Stimulated activated CD4-positive, alpha-beta T cell treated with anti-CD3 and anti-CD28 coated beads, Interleukin-1b, Interleukin-23, amount 100 ng/mL, for 24 hours (primary cell): ENCODE measurements at regions not wholly inside any gene's neighbourhood (a gene's known extent, or its start where the extent isn't known, plus 50 kb on each side); places are given as distances from the start of the nearest gene placed in this dataset.
"Not testable (repeated sequence)": the region's sequence is repeated elsewhere in the genome, so short reads cannot be mapped to it uniquely, and the experiment has no call there.

Source experiments
- DNase-seq, 4 experiments: peaks; one replicate each; pipeline ENCODE4 v3.0.0-alpha.2; 2020; ENCODE audit warnings: low read depth in 4 of 4, low spot score in 1 of 4

GRCh38 chr11:95444309-95445241 lies 213.6 kb upstream of the SESN3 start:
- no peak for DNase-seq

- no peak for DNase-seq
Measured at GRCh38 chr11:95443386-95443785, 212.4 kb upstream of the SESN3 start.

- DNase-seq: no peak
Measured at GRCh38 chr11:95442531-95443050, 211.6 kb upstream of the SESN3 start.

DNA sequence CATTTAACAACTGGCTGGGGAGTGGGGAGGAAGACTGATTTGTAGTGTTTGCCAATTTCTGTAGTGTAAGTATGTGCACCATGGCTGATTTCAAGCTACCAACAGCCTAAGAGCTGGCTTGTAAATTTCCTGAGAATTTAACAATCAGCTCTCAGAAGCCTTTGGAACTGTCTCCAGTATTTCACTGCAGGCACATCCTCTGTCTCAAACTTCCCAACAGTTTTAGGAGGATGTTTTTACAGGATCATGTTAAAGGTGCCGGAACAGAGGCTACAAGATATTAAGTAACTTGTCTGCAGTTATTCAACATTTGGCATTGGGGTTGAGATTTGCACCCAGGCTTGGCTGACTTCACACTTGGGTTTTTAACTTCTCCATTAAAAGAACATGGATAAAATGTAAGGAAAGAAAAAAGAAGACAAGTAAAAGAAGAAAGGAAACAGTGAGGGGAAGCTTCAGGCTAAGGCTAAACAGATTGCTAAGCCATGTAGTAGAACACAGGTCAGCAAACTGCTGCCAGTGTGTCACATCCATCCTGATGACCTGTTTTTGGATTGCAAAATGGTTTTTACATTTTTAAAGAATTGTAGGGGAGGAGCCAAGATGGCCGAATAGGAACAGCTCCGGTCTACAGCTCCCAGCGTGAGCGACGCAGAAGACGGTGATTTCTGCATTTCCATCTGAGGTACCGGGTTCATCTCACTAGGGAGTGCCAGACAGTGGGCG lies 204.8 kb upstream of the SESN3 start:
- DNase-seq: no peak

GRCh38 chr11:95435192-95435591 lies 204.2 kb upstream of the SESN3 start:
- no peak for DNase-seq

DNA sequence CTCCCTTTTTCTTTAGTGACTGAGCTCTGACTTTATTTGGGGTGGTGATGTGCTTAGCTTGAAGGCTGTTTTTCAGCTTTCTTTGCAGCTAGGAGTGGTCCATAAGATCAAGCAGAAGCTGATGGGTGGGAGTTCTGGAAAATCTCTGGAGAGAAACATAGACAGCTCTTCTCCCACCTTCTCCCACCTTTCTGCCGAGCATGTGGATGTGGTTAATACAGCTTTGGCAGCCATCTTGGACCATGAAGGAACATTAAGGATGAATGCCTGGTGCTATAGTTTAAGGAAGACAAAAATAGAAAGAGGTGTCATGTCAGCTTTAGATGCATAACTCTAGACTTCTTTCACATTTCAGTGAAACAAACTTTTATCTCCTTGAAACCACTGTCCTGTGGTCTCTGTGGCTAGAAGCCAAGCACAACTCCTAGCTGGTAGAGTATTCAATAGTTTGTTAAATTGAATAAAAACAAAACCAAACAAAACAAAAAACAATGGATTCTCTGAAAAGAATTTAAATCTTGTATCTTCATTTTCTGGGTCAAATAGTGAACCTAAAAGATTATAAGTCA lies 203.6 kb upstream of the SESN3 start:
- no peak for DNase-seq

GRCh38 chr11:95434009-95434408 lies 203.0 kb upstream of the SESN3 start:
- DNase-seq: no peak

DNA sequence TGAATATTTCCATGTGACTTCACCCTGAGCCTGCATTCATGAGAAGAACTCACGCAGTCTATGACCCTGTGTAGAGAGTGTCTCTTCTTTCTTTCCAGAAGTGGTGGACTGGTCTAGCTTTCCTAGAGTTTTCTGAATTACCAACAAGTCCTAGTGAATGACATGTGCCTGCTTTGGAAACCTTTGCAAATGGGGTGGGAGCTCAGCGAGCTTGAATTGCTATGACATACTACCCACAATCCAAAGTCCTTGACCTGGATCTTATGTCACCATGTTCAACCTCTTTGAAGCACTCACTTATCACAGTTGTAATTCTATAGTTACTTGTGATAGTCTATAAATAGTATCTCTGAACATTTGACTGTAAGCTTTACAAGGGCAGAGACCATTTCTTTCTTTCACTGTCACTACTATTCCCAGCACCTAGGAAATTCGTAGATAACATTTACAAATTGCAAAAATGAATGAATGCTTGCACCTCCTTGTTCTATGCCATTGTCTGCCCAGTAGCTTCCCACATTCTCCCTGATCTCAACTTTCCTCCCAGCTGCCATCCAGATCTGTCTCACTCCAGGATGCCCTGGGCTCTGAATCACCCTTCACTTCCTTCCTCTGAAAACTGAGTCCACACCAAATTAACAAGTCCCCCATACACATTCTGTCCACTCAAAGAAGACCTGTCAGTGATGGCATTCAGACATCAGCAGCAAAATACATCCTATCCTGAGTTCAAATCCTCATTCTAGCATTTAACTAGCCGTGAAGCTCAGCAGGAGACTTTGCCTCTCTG lies 201.9 kb upstream of the SESN3 start:
- DNase-seq: no peak

DNA sequence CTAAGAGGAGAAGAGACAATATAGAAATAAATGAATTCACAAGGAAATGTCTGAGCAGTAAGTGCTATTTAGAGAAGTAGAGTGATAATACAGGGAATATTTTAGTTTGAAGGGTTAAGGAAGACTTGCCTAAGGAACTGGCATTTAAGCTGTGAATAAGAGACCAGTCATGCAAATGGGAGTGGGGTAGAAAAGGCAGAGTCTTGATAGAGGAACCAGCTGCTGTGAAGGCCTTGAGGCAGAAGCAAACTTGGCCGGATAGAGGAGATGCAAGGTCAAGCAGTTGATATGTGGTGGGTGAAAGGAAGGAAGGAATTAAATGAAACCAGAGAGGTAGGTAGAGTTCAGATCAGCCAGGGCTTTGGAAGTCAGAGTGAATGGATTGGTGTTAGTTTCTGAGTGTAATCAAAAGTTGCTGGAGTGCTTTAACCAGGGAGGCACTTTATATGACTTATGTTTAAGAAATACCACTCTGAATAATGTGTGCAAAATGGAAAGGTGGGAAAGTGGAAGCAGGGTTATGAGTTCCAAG lies 198.4 kb upstream of the SESN3 start:
- no peak for DNase-seq

DNA sequence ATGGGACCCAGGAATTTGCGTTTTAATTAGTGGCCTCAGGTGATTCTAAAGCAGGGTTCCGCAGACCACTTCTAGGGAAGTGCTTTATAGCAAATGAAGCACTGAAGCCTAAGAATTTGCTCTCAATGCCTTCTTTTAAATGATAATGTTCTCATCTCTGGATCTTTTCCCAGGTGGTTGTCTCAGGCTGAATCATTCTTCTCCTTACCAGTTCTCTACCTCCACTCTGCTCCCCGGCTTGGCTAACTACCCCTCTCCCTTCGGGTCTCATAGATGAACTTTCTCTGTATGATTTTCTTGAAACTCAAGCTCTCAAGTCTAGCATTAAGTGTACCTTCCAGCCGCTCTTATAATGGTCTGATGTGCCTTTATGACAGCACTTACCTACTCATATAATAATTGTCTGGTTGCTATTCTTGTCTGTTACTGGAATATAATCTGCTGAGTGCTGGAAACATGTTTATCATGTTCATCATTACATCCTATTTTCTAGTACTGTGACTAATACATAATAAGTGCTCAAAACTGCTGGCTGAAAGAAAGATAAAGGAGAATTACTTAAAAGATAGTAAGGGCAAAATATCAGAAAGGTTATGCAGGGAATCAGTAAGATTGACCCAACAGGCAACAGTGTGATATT lies 195.9 kb upstream of the SESN3 start:
- no peak for DNase-seq

DNA sequence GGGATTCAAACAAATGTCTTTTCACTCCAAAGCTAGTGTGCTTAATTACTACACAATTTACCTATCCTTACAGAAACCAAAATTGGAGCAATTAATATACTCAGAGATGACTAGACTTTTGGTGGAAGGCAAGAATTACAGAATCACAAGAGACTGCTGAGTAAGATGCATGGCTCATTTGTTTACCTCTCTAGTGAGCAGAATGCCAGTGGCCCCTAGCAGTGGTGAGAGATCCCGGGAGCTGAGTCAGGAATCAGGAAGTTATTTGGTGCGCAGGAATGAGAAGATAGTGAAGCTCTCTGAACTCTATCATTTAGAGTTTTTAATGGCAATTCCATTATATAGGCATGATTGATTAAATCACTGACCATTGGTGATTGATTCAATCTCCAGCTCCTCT lies 188.9 kb upstream of the SESN3 start:
- no peak for DNase-seq

DNA sequence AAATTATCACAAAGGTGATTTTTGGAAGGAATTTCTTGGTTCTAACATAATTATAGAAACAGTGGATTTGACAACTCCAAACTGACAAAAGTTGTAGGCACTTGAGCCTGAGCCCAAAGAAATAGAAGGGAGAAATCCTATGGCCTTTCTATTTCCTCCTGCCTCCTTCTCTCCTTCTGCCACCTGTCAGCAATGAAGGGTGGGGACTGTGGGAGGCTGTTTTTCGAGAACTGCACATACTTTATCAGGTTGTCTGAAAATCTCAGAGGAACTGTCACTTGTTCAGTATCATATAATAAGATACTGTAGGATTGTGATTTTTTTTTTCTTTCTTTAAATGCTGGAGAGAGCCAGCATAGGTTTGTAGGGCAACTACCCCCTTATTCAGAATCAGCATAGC lies 187.9 kb upstream of the SESN3 start:
- DNase-seq: no peak

DNA sequence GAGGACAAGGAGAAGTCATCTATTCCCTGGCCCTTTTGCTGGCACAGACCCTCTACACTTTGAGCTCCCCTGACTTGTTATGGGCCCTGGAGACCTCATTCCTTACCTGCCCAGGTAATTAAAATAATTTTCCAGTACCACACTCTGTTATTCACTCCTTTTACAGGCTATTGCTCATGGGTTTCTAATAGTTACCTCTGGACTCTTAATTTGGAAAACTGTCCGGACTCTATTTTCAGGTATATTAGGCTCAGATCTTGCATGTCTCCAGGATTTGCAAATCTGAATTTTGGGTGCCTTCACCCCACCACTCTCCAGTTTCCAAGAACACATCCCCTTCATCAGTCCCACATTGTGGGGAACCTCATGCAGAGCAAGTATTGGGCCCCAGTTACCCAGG lies 186.8 kb upstream of the SESN3 start:
- DNase-seq: no peak

DNA sequence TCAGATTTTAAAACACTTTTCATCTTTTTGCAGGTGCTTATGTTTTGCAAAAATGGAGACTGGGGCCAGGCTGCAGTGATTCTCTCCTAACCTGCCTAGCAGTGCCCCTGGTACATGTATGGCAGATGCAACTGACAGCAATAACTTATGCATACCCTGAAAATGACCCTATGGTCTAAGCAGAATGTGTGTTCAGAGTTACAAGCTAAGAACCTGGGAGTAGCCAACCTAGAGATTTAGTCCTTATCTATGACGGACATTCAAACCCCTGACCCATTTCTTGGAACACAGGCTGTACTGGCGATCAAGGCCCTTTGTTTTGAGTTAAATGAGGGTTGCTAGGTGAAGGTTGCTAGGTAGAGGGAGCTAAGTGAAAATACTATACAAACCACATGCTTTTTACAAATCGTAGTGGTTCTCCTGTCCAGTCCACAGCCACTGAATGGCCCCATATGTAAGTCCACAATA lies 184.9 kb upstream of the SESN3 start:
- no peak for DNase-seq

- no peak for DNase-seq
Measured at GRCh38 chr11:95414217-95414616, 183.2 kb upstream of the SESN3 start.

- no peak for DNase-seq
Measured at GRCh38 chr11:95413761-95414160, 182.8 kb upstream of the SESN3 start.

DNA sequence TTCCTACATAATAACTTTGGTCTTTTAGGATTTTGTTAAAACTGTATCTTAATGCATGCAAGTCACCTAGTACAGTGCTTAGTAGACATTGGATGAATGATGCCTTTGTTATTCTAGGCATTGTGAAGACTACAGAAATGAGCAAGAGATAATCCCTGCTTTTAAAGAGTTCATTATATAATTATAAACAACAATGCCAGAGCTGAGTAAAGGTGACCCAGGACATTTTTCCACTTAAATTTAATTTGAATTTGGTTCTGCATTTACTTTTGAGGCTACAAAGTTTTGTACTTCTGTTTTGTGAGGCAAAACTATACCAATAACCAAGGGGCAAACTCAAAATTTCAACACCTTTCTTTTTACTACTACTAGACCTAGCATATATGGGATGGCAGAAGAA lies 182.0 kb upstream of the SESN3 start:
- DNase-seq: no peak

- no peak for DNase-seq
Measured at GRCh38 chr11:95412074-95412473, 181.1 kb upstream of the SESN3 start.

DNA sequence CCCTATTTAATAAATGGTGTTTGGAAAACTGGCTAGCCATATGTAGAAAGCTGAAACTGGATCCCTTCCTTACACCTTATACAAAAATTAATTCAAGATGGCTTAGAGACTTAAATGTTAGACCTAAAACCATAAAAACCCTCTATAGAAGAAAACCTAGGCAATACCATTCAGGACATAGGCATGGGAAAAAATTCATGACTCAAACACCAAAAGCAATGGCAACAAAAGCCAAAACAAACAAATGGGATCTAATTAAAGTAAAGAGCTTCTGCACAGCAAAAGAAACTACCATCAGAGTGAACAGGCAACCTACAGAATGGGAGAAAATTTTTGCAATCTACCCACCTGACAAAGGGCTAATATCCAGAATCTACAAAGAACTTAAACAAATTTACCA lies 179.7 kb upstream of the SESN3 start:
- DNase-seq: not testable (repeated sequence)

DNA sequence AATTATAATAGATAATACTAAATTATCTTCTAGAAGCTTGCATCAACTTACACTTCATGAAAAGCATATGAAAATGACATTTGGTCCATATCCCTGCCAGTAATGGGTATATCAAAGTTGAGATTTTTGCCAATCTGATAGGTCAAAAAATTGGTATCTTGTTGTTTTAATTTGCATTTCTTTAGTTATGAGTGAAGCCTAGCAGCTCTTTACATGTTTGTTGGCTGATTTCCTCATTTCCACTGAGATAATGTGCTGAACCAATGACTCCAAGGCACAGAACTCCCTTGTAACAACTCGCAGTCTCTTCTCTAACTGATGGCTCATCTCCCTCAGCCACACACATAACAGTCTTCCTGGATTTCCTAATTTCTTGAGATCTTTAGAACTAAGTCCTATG lies 175.3 kb upstream of the SESN3 start:
- DNase-seq: no peak
